ENCODE measurements at regions not wholly inside any gene's neighbourhood (a gene's known extent, or its start where the extent isn't known, plus 50 kb on each side); places are given as distances from the start of the nearest gene placed in this dataset.

GRCh38 chr20:10784554-10785183, 110.9 kb upstream of the JAG1 start:
- TF ChIP-seq CTCF (conservative IDR thresholded peaks at IDR 0.05; ENCODE audit: low read length): no peak
- TF ChIP-seq EZH2phosphoT487 (IDR thresholded peaks at IDR 0.05; ENCODE audit: borderline replicate concordance, low read depth, low read length): no peak
